TTC549 (cell line): ENCODE measurements at regions not wholly inside any gene's neighbourhood (a gene's known extent, or its start where the extent isn't known, plus 50 kb on each side); places are given as distances from the start of the nearest gene placed in this dataset.

Experiments
- FAIRE-seq: peaks from 2 replicates; lab custom pipeline; 2012; peaks lifted over from hg19 to GRCh38; lab: Jason Lieb, UNC

GRCh38 chr14:41404126-41404525, 202.6 kb upstream of the LRFN5 start:
- no peak for FAIRE-seq

GRCh38 chr14:41403360-41403759, 203.3 kb upstream of the LRFN5 start:
- FAIRE-seq = no peak

- no peak for FAIRE-seq
Measured at GRCh38 chr14:41397926-41398325, 208.8 kb upstream of the LRFN5 start.

- no peak for FAIRE-seq
Measured at GRCh38 chr14:41393512-41393911, 213.2 kb upstream of the LRFN5 start.

- FAIRE-seq = no peak
Measured at GRCh38 chr14:41392226-41392625, 214.4 kb upstream of the LRFN5 start.

GRCh38 chr14:41389355-41389754, 217.3 kb upstream of the LRFN5 start:
- no peak for FAIRE-seq

- no peak for FAIRE-seq
Measured at GRCh38 chr14:41385797-41386196, 220.9 kb upstream of the LRFN5 start.

GRCh38 chr14:41380017-41380416, 226.7 kb upstream of the LRFN5 start:
- no peak for FAIRE-seq

- no peak for FAIRE-seq
Measured at GRCh38 chr14:41378526-41378925, 228.2 kb upstream of the LRFN5 start.

GRCh38 chr14:41377932-41378331, 228.7 kb upstream of the LRFN5 start:
- no peak for FAIRE-seq

- FAIRE-seq = no peak
Measured at GRCh38 chr14:41374092-41374491, 232.6 kb upstream of the LRFN5 start.

- no peak for FAIRE-seq
Measured at GRCh38 chr14:41362139-41362538, 244.5 kb upstream of the LRFN5 start.

- no peak for FAIRE-seq
Measured at GRCh38 chr14:41360126-41360525, 246.6 kb upstream of the LRFN5 start.

- no peak for FAIRE-seq
Measured at GRCh38 chr14:41355866-41356265, 250.8 kb upstream of the LRFN5 start.

- FAIRE-seq = no peak
Measured at GRCh38 chr14:41350476-41350875, 256.2 kb upstream of the LRFN5 start.

GRCh38 chr14:41349289-41349910, 257.3 kb upstream of the LRFN5 start:
- FAIRE-seq = no peak

GRCh38 chr14:41343857-41344256, 262.8 kb upstream of the LRFN5 start:
- no peak for FAIRE-seq

- no peak for FAIRE-seq
Measured at GRCh38 chr14:41313196-41313595, 293.5 kb upstream of the LRFN5 start.

- no peak for FAIRE-seq
Measured at GRCh38 chr14:41303506-41303905, 303.2 kb upstream of the LRFN5 start.

- FAIRE-seq = no peak
Measured at GRCh38 chr14:41302776-41303175, 303.9 kb upstream of the LRFN5 start.

- FAIRE-seq = no peak
Measured at GRCh38 chr14:41299924-41300323, 306.8 kb upstream of the LRFN5 start.

GRCh38 chr14:41298328-41298690, 308.4 kb upstream of the LRFN5 start:
- FAIRE-seq = no peak

GRCh38 chr14:41297576-41298327, 308.9 kb upstream of the LRFN5 start:
- no peak for FAIRE-seq

- FAIRE-seq = no peak
Measured at GRCh38 chr14:41295734-41296133, 310.9 kb upstream of the LRFN5 start.
